Fibroblast of skin of left biceps (primary cell): ENCODE measurements at regions not wholly inside any gene's neighbourhood (a gene's known extent, or its start where the extent isn't known, plus 50 kb on each side); places are given as distances from the start of the nearest gene placed in this dataset.
"Not testable (repeated sequence)": the region's sequence is repeated elsewhere in the genome, so short reads cannot be mapped to it uniquely, and the experiment has no call there.

Experiments
- DNase-seq, 2 experiments: peaks; one replicate each; pipeline ENCODE4 v3.0.0-alpha.2; 2013; ENCODE audit warnings: low read depth in 2 of 2

DNA sequence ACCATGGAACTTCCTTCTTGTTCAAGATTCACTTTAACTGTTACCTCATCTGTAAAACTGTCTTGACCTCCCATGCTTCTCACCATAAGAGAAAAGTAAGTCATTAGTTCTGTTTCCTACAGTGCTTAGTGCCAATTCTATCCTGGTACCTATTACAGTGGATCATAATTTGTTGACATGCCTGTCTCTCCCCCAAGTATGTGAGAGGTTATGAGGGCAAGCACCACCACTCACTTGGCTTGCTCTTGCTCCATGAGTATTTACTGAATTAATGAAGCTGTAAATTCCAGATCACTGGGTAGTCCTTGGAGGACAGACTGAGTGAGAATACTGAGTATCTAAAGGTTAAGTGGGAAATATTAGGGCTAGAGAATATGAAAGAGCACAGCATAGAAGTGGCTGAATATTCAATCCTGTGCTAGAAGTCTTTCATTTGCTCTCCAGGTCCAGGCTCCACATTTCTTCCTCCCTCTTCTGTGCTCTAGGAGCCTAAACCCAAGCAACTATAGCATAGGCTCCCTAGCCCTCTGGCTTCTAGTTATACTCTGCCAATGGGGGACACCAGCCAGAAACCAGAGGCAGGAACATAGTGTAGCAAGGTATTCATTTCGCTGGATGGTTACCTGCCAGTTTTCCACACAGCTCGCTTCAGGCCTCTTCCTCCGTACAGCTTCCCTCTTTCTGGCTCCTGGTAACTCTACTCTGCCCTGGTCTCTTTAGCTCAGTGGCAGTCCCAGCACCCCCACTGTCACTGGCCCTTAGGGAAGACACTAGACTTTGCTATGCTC is 118.2 kb upstream of the SLC5A12 start:
- DNase-seq, result no peak

DNA sequence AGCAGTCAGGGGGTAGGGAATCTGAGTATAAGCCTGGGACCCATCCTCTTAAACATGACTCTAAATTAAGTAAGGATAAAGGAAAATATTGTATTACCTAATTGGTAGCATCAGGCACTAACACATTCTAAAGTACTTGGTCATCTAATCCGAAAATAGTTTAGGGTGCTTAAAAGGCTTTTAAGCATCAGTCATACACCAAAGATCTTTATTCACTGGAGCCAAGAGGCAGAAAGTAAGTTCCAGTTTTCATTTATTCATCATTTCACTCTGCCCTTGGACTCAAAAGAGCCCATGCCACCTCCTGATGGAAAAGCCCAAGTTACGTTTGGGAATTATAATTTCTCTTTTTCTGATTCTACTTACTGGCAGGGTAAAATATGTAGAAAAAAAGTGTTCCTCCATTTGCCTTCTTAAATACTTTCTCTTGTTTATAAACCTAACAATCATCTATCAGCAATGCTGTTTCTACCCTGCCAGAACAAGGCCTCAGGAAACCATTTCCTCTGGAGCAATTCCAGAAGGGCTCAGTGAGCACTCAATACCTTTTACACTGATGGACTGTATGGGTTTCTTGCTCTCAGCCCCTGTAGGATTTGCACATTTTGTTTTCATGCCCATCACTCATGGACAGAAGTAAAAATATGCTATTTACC is 120.1 kb upstream of the SLC5A12 start:
- peak; percentile 84 to 85 for DNase-seq

DNA sequence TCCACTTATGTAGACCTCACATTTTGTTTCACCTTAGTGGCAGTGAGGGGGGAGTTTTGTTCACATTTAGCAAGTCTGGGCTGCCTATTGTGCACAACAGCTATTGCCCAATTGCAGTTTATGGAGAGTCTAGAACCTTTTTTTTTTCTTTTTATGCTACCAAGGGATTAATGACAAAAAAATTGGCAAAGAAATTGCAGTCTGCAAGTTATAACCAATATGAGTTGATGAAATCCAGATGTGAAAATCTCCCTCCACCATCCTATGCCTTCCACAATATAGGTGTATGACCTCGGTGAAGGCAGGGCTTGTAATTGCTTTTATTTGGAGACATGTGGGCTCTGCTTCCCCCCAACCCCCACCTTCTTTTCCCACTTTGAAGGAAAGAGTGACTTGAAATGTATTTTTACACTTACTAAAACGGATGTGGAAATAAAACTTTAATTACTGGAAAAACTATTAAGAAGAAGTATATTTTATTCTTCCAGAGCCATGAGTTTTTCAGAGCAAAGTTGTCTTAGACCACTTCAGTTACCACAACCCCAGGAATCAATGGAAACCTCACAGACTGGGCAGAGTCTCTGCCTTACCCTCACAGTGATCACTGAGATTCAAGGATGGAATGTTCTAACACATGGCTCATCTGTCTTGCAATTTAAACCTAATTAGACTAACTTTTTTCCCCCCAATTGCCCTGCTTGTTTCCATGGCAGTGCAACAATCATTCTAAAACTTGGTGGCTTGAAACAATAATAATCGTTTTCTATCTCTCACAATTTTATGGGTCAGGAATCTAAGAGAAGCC is 120.8 kb upstream of the SLC5A12 start:
- peak; percentile 76 to 84 for DNase-seq

DNA sequence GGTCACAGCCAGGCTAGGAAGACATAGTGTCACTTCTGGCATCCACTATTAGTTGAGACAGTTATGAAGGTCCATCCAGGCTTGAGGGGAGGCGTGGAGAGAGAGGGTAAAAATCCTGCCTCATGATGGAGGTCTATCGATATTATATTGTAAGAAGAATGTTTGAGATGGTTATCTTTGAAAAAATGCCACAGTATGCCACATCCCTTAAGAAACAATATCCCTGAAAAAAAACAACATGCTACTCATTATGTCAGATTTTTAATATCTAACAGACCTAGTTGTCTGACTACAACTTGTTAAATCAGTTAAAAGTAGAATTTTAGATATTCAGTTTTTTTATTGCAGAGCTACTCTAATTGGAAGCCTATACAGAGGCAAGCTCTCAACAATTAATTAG is 121.7 kb upstream of the SLC5A12 start:
- no peak for DNase-seq

DNA sequence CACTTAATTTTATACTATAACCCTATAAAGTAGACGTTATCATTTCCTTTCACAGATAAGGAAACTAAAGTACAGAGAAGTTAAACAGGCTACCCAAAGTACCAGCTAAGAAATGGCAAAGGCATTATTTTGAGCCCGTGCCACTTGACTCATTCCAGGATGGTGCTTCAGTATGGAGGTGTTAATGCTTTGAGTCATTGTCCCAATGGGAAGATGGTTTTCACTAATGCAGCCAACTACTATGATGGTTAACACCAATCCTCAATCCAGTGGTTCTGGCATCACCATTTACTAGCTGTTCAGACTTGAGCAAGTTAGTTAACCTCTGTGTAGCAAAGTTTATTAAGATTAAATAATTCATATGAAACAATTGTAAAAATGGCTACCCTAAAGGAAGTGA is 123.1 kb upstream of the SLC5A12 start:
- DNase-seq, result no peak

DNA sequence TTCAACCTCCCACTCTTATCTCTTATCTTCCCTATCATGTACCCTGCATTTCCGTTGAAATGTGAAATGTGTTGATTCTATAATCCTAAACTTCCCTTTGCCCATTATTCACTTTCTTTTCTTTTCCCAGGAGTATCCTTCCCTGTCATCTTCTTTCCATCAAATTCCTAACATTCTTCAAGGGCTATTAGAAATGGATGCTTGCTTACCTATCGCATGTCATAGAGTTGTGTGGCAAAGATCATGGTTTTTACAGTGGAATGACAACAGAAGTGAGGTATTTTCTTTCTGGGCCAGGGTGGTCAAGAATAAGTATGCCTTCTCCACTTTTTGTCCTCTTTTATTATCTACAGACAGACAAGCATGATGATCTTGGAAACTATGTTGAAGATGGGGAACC is 124.4 kb upstream of the SLC5A12 start:
- DNase-seq, result no peak

DNA sequence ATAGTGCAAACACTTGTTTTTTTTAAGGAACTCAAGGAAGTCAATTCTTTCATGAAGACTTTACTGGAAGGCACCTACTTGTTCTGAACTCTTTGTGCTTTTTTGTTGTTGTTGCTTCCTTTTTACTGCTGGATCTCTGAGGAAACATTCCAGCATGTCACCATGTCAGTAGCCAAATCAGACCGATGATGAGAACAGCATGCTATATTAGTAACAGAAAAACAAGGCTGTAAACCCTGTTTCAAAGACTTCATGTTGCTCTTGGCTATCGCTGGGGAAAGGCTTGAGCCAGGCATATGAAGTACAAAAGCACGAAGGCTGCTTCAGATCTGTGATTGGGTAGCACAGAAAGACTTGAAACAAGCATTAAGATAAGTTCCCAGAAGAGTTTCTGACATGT is 125.6 kb upstream of the SLC5A12 start:
- DNase-seq, result no peak

DNA sequence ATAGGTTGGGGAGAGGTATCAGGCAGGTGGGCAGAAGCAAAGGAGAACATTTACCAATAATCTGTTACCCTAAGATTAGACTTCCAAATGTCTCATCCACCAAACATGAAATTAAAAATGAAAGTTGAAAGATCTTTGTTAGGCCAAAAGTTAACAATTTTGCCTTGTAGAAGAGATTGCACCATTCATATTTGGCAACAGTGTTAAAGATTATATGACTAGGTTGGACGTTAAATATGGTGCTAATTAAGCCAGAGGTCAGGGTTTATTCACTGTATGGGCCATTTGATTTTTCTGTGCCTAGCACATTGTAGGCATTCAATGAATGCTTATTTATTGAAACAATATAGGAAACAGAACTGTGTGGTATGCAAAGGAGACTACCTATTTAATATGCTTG is 126.1 kb upstream of the SLC5A12 start:
- no peak for DNase-seq

DNA sequence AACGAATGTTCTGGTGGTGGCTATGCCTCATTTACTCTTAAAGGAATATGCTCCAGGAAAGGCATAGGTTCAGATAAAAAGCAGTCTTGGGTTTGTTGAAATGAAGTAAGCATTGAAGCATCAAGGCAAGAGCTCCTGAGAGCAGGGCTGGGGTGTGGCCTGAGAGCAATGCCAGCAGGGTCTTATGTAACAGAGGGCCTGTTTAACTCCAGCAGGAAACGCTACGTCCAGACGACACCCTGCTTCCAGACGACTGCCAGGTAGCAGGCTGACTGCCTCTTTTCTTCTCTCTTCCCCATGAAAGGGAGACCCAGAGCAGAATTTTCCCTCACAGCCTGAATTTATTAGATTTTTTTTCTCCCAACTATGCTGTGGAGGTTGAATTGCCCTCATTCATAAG is 127.2 kb upstream of the SLC5A12 start:
- no peak for DNase-seq

DNA sequence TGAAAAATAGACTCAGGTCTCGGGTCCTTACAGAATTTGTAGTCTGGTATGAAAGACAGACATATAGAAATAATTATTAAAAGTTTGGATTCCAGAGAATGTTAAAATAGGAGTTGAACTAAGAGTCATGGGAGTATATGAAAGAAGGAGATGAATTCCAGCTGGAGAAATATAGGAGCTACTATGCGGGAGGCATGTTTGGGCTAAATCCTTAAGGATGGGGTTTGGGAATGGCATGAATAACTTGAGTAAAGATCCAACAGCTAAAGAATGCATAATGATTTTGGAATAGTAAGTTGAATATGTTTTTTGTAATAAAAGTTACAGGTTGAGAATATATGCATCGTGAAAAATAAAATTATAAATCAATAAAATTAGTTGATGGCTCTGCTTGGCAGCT is 129.4 kb upstream of the SLC5A12 start:
- no peak for DNase-seq

DNA sequence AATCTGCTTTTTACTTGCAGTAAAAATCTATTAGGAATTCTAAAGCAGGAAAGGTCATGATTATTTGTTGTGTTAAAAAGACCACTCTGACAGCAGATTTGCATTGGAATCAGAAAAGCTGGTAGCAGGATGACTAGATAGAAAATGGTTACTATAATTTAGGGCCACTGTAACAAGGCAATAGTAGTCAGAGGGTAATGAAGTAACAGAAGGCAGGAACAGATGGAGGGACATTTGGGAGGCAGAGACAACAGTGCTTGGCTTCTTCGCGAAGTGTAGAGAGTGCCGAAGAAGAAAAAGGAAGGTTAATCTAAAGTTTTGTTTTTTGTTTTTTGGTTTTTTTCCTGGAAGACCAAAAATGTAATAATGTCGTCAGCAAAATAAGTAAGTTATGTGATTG is 129.8 kb upstream of the SLC5A12 start:
- DNase-seq, result no peak

DNA sequence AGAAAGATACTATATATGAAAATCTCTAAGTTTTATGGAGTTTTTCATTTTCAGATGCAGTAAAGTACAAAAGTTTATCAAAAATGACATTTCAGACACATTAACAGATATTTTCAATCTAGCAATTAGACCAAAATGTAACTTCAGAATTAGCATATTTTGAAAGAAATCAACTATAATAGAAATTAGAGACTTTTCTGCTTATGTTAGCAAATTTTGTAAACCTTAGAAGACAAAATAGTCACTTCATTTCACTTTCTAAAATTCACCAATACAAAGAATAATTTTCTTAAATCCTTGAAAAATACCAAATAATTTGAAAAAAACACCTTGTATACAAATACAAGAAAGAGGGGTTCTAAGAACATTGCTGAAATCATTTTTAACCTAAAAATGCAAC is 135.8 kb upstream of the FIBIN start:
- DNase-seq, result no peak

DNA sequence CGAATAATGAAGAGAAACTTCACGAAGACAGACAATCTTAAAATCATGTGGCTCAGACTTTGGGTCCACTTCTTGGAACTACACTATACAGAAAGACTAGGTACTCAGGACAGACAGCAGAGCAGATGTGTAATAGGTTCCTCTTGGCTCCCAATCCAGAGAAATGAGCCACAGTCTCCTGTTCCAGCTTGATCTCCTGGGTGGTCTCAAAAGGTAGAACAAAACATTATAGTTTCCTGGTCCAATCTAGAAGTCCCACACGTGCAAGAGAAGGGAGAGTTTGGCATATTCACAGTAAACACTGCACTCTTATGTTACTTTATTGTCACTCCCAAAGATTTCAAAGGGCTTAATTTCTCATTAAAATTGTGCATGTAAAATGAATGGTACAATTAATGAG is 134.5 kb upstream of the FIBIN start:
- DNase-seq, result no peak

DNA sequence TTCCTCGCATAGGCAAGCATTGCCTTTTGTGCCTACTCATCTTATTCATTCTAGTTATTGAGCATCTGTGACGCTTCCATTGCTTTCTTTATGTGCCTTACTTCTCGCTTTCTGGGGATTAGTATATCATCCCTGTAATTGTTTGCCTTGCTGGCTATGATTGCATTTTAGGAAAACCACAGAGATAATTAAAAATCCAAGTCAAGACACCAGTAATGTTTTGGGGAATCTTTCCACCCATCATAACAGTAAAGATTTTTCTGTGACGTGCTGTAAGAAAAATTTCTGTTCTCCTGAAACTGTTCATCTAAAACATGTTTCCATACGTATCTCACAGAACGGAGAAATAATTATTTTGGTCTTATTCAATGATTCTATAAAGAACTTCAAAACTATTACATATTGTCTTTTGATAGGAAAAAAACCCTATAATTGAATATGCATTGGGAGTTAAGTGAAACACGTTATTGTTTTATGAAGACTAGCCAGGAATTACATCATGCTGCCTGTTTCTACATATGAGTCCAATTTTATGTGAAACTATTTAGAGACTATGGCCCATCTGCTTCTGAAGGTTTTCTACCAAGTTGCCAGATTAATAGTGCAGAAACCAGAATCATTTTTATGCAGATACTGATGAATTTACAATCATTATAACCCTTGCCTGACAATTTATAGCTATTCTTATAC is 133.7 kb upstream of the FIBIN start:
- DNase-seq, result peak; percentile 62 to 70

DNA sequence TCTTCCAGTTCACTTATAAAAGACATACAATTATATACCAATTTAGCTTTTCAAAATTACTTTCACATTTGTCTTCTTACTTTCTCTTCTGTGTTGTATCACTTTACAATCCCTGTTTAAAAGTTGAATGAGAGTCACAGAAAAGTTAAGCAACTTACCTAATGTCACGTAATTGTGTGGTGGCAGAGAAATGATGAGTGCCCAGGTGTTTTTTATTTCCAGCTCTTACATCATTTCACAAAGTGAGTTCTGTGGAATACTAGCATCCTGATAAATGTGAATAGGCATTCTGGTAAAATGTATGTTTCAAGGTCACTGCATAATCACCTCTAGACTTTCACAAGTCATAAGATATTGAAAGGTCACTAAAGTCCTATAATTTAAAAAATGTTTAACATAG is 133.0 kb upstream of the FIBIN start:
- no peak for DNase-seq

DNA sequence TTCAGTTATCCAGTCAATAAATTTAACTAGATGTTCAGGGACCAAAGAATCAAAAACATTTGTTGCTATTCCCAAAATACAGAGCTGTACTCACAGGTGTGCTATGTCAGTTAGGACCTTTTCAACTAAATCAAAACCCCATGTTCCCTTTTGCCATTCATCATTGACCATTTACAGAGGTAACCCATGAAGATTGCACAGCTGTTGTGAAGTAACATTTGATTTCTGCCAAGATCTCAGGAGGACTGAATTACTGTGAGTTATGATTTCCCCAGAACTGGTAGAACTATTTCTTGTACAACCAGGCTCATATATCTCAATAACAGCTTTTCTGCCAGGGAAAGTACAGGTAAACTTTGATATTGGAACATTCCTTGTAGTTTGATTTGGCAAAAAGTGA is 131.1 kb upstream of the FIBIN start:
- no peak for DNase-seq

DNA sequence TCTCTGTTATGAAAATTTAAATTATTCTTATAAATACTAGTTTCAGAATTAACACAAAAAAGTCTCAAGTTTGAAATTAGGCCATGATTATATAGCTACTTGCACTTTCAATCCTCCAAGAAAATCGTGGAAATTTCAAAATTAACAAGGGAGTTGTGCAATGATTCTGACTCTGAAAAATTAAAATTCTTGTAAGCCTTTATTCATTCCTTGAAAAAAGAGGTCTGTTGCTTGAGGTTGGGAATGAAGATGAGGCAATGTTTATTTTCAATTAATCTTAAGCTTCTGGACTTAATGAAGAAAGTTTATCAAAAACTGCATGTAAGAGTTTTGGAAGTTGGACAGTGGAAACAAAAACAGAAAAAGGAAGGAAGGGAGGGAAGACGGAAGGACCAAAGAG is 128.2 kb upstream of the FIBIN start:
- no peak for DNase-seq

DNA sequence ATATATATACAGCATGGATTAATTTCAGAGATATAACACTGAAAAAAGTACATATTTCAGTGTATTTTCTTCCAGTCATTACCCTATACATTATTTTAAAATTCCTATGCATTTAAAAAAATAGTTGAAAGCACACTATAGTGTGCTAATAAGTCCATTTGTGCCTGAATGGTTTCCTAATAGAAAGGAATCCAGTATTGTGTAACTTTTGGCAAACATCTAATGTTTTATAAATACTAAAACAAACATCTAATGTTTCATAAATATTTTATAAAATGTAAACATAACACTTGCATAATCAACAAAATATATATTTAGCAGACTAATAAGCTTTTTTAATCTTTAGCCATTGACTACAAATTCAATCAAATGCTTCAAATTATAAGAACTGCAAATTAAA is 126.6 kb upstream of the FIBIN start:
- no peak for DNase-seq

DNA sequence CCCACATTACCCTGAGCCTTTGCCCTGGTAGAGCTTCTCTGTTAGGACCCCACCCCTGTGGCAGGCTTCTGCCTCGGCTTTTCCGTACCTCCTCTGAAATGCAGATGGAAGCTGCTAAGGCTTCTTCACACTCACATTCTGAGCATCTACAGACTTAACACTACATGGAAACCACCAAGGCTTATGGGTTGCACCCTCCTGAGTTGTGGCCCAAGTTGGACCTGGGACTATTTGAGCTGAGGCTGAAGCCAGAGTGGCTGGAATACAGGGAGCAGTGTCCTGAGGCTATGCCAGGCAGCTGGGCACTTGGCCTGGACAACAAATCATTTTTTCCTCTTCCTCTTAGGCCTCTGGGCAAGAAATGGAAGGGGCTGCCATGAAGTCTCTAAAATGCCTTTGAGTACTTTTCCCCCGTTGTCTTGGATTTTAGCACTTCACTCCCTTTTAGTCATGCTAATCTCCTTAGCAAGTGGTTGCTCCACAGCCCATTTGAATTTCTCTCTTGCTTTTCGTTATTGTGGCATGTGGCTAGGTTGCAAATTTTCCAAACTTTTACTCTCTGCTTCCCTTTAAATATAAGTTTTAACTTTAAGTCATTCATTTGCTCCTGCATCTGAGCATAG is 114.8 kb upstream of the FIBIN start:
- no peak for DNase-seq

DNA sequence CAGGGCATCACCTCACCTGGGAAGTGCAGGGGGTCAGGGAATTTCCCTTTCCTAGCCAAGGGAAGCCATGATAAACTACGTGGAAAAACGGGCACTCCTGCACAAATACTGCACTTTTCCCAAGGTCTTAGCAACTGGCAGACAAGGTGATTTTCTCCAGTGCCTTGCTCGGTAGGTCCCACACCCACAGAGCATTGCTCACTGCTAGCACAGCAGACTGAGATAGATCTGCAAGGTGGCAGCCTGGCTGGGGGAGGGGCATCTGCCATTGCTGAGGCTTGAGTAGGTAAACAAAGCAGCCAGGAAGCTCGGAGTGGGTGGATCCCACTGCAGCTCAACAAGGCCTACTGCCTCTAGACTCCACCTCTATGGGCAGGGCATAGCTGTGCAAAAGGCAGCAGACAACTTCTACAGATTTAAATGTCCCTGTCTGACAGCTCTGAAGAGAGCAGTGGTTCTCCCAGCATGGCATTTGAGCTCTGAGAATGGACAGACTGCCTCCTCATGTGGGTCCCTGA is 111.5 kb upstream of the FIBIN start:
- not testable (repeated sequence) for DNase-seq

DNA sequence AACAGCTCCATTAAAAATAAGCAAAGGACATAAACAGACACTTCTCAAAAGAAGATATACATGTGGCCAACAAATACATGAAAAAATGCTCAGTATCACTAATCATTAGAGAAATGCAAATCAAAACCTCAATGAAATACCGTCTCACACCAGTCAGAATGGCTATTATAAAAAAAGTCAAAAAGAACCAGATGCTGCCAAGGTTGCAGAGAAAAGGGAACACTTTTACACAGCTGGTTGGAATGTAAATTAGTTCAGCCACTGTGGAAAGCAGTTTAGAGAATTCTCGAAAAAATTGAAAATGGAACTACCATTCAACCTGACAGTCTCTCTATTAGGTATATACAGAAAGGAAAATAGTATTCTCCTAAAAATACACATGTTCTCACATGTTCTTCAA is 102.4 kb upstream of the FIBIN start:
- no peak for DNase-seq

DNA sequence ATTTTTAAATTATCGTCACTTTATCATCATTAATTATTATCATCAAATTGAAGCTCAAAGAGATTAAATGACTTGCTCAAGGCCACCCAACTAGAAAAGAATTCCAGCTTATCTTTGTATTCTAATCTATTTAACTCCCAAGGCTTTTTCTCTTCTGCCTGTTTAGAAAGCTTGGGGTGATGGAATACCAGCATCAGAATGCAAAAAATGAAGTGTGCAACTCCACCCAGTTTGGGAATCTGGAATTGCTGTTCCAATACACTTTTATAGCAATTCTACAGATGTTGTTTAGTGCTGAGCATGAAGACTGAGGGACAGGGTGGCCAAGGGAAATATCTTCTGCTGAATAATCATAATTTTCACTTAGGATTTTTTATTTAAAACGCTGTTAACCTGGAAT is 97.2 kb upstream of the FIBIN start:
- peak in 1 of 2 experiments; percentile 12 for DNase-seq
